ENCODE measurements at regions not wholly inside any gene's neighbourhood (a gene's known extent, or its start where the extent isn't known, plus 50 kb on each side); places are given as distances from the start of the nearest gene placed in this dataset.

DNA sequence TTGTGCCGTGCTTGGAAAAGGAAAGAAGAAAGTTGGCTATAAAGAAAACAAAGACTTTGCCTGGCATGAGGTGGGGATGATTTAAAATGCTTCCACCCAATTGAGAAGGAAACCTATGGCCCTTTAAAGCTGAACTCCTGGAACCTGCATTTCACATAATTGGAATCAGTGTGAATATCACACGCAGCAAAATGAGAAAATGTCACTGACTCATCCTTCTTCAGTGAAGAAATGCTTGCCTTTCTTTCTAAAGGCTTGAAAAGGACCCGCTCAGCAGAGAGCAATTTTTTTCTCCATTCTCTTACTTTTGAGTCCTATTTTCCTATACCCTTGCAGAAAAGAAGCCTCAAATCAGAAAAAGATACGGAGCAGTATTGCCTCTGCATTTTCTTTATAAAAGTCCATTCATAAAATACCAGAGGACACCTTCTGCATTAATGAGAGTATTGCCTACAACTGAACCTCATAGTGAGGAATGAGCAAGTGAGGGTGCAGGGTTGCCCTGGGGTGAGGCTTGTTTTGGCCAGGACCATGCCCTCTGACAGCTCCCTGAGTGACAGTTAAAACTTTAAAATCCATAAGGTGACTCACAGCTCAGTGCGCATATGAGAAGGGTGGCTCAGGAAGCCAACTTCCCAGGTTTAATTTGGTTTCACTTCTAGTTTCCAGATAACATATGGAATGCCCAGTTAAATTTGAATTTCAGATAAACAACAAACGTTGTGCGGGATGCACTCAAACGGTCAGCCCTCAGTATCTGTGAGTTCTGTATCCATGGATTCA, 191.9 kb upstream of the GYPC start:
- no peak overlapping the region for H3K4me3 ChIP-seq (ENCODE audit: low read depth, low read length)
- in situ Hi-C loops (cut with HindIII; ENCODE audit: low sequenced_read_pairs) = no loop called here
- TF ChIP-seq, protein P1, sequence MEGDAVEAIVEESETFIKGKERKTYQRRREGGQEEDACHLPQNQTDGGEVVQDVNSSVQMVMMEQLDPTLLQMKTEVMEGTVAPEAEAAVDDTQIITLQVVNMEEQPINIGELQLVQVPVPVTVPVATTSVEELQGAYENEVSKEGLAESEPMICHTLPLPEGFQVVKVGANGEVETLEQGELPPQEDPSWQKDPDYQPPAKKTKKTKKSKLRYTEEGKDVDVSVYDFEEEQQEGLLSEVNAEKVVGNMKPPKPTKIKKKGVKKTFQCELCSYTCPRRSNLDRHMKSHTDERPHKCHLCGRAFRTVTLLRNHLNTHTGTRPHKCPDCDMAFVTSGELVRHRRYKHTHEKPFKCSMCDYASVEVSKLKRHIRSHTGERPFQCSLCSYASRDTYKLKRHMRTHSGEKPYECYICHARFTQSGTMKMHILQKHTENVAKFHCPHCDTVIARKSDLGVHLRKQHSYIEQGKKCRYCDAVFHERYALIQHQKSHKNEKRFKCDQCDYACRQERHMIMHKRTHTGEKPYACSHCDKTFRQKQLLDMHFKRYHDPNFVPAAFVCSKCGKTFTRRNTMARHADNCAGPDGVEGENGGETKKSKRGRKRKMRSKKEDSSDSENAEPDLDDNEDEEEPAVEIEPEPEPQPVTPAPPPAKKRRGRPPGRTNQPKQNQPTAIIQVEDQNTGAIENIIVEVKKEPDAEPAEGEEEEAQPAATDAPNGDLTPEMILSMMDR (IDR thresholded peaks at IDR 0.05; ENCODE audit: low read depth, low read length) = no peak
- DNase-seq (ENCODE audit: low read depth, low spot score) = no peak

DNA sequence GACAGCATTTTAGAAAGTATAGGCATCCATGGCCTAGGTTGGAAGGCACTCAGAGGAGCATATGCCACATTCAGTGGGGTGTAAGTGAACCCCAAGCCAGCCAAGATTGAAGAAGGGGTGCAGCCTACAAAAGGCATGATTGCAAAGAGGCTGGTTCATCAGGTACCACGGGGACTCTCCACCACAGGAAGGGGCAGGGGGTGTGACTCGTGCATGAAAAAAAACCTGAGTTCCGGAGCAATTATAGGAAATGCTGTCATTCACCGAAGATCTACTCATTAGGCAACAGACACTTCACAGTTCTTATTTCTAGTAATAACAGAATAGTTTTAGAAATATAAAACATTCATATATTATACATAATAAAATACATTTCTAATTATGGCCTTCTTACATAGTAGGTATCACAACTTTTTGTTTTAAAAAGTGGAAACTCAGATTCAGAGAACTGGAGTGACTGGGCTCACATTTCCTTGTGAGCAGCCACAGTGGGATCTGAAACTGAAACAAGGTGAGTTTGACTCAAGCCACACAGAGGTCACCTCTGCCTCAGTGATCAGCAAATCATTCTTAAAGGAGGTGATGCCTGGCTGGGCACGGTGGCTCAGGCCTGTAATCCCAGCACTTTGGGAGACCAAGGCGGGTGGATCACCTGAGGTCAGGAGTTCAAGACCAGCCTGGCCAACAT, 188.4 kb upstream of the GYPC start:
- DNase-seq (ENCODE audit: low read depth, low spot score) = no peak
- H3K4me3 ChIP-seq (ENCODE audit: low read depth, low read length) = no peak overlapping the region
- TF ChIP-seq, protein P1 (IDR thresholded peaks at IDR 0.05; ENCODE audit: low read depth, low read length) = no peak
- in situ Hi-C loops (cut with HindIII; ENCODE audit: low sequenced_read_pairs) = no loop called here

DNA sequence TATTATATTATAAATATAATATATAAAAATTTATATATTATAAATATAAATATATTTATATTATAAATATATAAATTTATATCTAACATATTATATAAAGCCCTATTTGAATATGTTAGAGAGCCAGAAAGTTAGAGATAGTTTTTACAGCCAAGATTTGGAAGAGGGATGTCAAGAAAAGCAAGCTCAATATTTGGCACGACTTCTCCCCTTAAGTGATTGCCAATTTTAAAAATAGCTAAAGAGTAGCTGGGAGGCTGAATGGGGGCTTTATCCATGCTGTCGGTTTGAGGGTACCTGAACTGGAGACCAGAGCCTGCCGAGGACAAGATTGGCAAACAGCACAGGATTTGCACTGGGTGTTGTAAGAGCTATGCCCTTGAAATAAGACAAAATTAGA, 180.9 kb upstream of the GYPC start:
- in situ Hi-C loops (cut with HindIII; ENCODE audit: low sequenced_read_pairs) = no loop called here
- no peak for DNase-seq (ENCODE audit: low read depth, low spot score)
- H3K4me3 ChIP-seq (ENCODE audit: low read depth, low read length) = no peak overlapping the region
- TF ChIP-seq, protein P1 (IDR thresholded peaks at IDR 0.05; ENCODE audit: low read depth, low read length) = no peak

DNA sequence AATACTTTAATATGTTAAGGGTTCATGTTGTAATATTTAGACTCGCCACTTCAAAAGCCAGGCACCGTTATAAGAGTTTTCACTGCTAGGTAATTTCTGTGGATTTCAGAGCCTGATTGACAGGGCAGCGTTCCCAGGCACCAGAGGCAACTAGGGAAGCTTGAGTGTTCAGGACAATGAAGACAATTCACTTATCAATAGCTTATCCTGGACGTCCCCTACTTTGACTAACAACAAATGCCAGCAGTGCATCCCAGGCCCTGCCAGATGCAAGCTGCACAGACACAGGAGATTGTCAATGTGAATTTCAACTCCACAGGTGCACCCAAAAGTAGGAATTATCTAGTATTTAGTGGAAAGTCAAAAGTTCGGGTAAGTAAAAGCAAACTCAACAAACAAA, 179.3 kb upstream of the GYPC start:
- no peak for DNase-seq (ENCODE audit: low read depth, low spot score)
- TF ChIP-seq, protein P1 (IDR thresholded peaks at IDR 0.05; ENCODE audit: low read depth, low read length) = no peak
- no peak overlapping the region for H3K4me3 ChIP-seq (ENCODE audit: low read depth, low read length)
- in situ Hi-C loops (cut with HindIII; ENCODE audit: low sequenced_read_pairs) = no loop called here

DNA sequence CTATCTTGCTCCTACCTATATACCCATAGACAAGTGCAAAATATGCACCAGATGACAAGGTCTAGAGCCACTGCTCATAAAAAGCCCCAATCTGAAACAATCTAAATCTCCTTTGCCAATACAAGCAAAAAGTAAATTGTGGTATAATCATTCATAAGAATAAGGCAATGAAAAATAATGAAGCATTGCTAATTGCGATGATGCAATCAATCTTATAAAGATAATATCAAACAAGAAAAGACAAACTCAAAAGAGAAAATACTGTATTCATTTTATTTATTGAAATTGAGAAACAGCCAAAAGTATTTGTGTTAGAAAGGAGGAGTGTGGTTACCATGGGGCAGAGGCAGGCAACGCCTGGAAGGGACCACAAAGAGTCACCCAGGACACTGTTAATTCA, 175.9 kb upstream of the GYPC start:
- H3K4me3 ChIP-seq (ENCODE audit: low read depth, low read length) = no peak overlapping the region
- in situ Hi-C loops (cut with HindIII; ENCODE audit: low sequenced_read_pairs) = no loop called here
- no peak for DNase-seq (ENCODE audit: low read depth, low spot score)
- TF ChIP-seq, protein P1 (IDR thresholded peaks at IDR 0.05; ENCODE audit: low read depth, low read length) = no peak

DNA sequence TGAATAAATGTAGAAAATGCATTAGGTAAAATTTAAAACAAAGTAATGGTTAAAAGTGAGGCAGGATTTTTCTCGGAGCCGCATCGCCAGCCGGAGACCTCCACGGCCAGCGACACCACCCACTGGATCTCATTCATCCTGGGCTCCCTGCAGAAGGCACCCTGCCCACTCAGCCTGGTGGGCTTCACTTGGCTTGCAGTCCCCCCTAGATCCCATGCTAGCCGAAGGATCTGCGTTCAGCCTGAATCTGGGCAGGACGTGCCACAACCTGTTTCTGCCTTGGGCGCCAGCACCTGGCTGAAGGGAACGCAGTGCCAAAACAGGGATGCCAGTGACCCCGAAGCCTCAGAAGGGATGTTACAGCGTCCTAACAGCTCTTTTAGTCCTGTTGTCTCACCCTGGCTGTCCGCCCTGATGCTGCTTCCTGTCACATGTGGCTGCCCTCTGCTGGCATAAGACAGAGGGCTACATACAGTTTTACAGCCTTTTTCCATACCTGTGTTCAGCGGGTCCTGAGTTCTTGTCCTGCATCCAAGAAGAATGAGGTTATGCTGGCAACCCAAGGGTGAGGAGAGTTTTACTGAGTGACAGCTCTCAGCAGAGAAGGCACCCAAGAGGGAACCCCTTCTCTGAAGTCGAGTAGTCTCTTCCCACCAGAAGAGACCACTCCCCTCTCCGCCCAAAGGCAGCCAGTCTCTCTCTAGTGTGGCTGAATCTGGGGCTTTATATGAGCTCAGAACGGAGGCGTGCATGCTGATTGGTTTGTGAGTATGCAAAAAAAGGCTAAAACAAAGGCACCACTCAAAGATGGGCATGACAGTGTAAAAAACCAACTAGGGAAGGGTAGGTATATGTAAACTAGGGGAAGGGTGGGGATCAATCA, 173.1 kb upstream of the GYPC start:
- in situ Hi-C loops (cut with HindIII; ENCODE audit: low sequenced_read_pairs) = no loop called here
- H3K4me3 ChIP-seq (ENCODE audit: low read depth, low read length) = no peak overlapping the region
- no peak for DNase-seq (ENCODE audit: low read depth, low spot score)
- TF ChIP-seq, protein P1 (IDR thresholded peaks at IDR 0.05; ENCODE audit: low read depth, low read length) = no peak

Measured in astrocyte of the spinal cord (primary cell).